ENCODE measurements at regions not wholly inside any gene's neighbourhood (a gene's known extent, or its start where the extent isn't known, plus 50 kb on each side); places are given as distances from the start of the nearest gene placed in this dataset.
A peak's percentile ranks its signal among the peaks of the same experiment; 100 is the strongest.

GRCh38 chr6:82072121-82072521 is 175.4 kb downstream of the IBTK start:
- peak; percentile 76 for DNase-seq (ENCODE audit: low read depth)

- DNase-seq (ENCODE audit: low read depth) = no peak
Observed at GRCh38 chr6:82068721-82069120, 178.8 kb downstream of the IBTK start.

GRCh38 chr6:82066991-82067411 is 180.5 kb downstream of the IBTK start:
- no peak for DNase-seq (ENCODE audit: low read depth)

- DNase-seq (ENCODE audit: low read depth) = no peak
Observed at GRCh38 chr6:82066196-82066595, 181.3 kb downstream of the IBTK start.

GRCh38 chr6:82063574-82063973 is 184.0 kb downstream of the IBTK start:
- DNase-seq (ENCODE audit: low read depth) = no peak

- DNase-seq (ENCODE audit: low read depth) = no peak
Observed at GRCh38 chr6:82062219-82062618, 185.3 kb downstream of the IBTK start.

GRCh38 chr6:82057846-82058554 is 189.5 kb downstream of the IBTK start:
- DNase-seq (ENCODE audit: low read depth) = no peak

GRCh38 chr6:82056567-82056966 is 191.0 kb downstream of the IBTK start:
- no peak for DNase-seq (ENCODE audit: low read depth)

GRCh38 chr6:82045965-82046756 is 201.4 kb downstream of the IBTK start:
- DNase-seq (ENCODE audit: low read depth) = peak; percentile 81

GRCh38 chr6:82040405-82041221 is 206.9 kb downstream of the IBTK start:
- DNase-seq (ENCODE audit: low read depth) = peak; percentile 58

- no peak for DNase-seq (ENCODE audit: low read depth)
Observed at GRCh38 chr6:82038631-82039030, 208.9 kb downstream of the IBTK start.

GRCh38 chr6:82035526-82035925 is 212.0 kb downstream of the IBTK start:
- DNase-seq (ENCODE audit: low read depth) = no peak

GRCh38 chr6:82033631-82034211 is 213.8 kb downstream of the IBTK start:
- no peak for DNase-seq (ENCODE audit: low read depth)

GRCh38 chr6:82032444-82032843 is 215.1 kb downstream of the IBTK start:
- no peak for DNase-seq (ENCODE audit: low read depth)

GRCh38 chr6:82030761-82031503 is 216.6 kb downstream of the IBTK start:
- DNase-seq (ENCODE audit: low read depth) = no peak

GRCh38 chr6:82030301-82030700 is 217.2 kb downstream of the IBTK start:
- DNase-seq (ENCODE audit: low read depth) = no peak

- DNase-seq (ENCODE audit: low read depth) = no peak
Observed at GRCh38 chr6:82025271-82025670, 222.3 kb downstream of the IBTK start.

GRCh38 chr6:82022614-82023129 is 224.9 kb downstream of the IBTK start:
- DNase-seq (ENCODE audit: low read depth) = peak; percentile 81

GRCh38 chr6:82017773-82018172 is 229.8 kb downstream of the IBTK start:
- no peak for DNase-seq (ENCODE audit: low read depth)

- DNase-seq (ENCODE audit: low read depth) = peak; percentile 82
Observed at GRCh38 chr6:82017288-82017687, 230.3 kb downstream of the IBTK start.

- DNase-seq (ENCODE audit: low read depth) = no peak
Observed at GRCh38 chr6:82015526-82015925, 232.0 kb downstream of the IBTK start.
